ENCODE measurements at regions not wholly inside any gene's neighbourhood (a gene's known extent, or its start where the extent isn't known, plus 50 kb on each side); places are given as distances from the start of the nearest gene placed in this dataset.

DNA sequence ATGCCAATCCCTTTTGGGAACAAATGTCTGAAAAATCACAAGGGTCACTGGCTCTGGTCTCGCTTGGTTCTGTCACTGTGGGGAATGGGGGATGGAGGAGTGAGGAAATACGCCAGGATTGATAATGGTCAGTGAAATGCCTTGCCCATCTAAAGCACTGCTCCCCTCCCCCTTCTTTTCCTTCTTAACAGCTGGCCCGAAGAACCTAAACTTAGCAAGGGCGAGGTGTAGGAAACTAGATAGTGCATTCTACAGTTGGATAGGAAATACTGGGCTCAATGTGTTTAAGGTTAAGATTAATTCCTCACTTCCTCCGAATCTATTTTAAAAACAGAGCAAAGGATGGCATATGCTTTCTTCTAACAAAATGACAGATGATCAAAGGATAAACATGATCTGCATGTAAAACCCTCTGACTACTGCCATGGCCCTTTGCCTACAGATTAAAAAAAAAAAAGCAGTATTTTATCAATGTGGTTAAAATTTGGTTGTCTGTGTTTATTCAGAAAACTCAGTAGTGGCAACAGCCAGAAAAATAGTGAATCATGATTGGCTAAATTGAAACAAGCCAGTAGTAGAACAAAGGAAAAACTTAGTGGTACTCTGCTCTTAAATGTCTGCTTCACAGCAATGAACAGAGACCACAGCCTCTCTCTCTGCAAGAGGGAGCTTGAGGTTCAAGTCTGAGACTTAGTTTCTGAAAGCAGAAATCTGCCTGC, 86.1 kb upstream of the VAV3 start:
- DNase-seq, result no peak

DNA sequence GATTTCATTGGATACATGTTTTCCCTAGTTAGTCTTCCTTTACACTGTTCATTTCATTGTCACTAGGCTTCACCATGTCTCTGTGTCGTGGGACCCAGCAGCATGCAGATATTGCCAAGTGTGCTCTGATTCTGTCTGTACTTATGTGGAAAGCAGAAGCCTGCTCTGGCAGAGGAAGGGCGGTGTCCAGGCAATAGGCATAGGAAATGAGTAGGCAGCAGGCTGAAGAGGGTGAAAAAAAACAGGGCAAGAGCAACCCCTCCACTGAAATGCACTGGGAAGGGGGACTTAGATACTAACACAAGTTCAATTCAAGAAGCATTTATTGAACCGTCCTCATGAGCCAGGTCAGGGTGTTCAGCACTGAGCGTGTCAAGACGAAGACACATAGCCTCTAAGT, 85.2 kb upstream of the VAV3 start:
- no peak for DNase-seq

DNA sequence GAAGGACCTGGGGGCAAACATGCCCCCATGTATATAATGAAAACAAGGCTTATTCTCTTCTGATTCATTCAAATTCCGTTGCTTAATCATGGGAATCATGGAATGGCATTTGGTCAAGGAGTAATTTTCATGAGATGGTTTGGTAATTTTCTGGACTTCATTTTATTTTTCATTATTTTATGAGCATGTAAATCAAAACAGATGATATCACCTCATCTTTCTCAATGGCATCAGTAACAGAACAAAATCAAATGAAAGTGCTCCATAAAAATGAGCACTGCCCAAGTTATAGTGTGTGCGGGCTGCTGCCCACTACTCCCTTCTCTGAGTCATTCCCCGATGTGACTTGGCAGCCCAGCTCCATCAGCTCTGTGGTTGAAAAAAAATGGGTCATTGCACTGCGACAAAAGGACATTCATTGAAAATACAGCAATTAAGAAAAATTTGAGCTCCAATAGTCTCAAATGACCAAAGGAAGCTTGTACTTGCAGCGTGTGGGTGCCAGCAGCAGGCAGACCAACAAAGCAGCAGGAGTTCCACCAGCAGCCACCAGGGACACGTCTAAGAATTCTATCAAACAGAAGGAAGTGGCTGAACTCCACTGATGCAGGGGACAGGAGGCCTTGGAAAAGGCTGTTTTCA, 84.3 kb upstream of the VAV3 start:
- no peak for DNase-seq

DNA sequence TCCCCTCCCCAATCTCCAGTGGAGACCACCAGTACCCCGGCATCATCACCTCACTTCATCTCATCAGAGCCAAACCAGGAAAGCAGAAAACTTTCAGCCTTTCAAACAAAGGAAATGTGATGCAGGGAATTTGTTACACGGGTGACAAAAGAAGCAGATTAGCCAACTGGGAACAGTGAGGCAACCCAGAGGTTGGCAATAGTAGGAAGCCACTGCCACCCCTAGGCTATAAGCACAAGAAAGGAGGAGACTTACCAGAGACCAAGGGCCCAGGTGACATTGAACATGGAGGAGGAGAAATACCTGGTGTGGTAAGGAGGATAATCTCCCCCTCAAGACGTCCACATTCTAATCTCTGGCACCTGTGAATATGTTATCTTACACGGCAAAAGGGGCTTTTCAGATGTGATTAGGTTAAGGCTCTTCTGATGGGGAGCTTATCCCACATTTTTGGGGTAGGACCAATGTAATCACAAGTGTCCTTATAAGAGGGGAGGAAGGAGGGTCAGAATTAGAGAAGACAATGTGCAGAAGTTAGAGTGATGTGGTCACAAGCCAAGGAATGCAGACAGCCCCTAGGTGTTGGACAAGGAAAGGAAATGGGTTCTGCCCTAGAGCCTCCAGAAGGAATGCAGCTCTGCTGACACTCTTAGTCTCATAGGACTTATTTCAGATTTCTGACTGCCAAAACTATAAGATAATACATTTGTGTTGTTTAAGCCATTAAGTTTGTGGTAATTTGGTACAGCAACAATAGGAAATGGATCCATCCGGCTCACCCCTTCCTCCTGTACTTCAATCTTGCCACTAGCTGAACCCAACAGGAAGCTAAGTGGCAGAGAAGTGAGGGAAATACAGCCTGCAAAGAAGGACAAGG, 83.6 kb upstream of the VAV3 start:
- DNase-seq, result no peak

DNA sequence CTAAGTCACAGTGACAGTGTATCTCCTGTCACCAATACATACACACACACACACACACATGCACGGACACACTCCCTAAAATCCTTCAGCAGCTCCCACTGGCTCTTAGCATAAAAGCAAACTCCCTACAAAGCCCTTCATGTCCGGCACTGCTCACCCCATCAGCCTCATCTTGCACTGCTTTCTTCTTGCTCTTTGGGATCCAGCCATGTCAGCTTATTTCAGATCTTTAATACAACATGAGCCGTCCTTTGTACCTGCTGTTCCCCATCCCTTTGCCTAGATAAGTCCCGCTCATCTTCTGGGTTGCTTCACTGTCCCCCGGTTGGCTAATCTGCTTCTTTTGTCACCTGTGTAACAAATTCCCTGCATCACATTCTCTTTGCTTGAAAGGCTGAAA, 82.1 kb upstream of the VAV3 start:
- DNase-seq, result no peak

DNA sequence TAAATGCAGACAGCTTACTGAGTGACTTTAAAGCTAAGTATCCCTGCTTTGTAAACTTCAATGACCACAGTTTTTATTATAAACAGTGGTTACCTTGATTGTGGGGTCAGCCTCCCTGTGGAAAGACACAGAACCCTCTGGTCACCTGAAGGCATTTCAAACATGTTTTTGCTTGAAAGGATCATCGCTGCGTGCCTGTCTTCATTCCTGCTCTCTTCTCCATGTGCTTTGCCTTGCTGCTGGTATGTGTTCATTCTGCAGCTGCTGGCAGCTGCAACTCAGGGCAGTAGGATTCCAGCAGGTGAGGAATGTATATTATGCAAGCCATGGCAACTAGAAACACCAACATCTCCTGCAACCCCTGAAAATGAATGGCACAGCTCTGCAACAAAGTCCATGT, 81.0 kb upstream of the VAV3 start:
- DNase-seq, result no peak

DNA sequence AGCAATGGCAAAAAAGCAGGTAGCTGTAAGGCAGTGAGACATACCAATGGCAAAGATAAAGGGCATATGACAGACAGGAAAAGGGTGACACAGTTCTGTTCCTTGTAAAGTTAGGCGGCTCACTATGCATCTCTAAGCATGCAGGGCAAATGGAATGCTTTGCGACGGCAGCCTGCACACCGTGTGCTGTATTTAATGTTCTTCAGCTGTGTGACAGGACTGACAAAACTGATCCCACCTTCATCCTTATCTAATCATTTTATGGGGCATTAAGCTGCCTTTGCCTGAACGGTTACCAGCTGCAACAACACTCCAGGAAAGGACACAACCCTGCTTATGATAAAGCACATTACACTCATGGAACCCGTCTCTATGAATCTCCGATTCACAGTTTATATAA, 80.5 kb upstream of the VAV3 start:
- DNase-seq, result no peak

DNA sequence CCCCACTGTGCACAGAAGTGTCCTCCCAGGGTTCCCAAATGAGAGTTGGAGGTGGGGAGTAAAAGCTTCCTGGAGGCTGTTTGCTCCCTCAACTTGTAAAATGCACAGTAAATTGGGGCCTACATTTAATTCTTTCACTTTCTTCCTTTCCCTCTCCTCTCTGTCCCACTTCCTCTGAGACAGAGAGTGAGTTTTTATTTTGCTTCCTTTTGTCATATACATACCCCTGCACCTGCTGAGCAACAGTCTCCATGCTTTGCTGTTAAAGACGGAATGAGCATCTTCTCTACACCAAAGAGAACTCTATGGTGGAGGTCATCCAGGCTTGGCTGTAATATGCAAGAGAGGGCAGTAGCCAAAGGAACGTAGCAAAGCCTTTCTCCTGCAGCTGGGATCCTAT, 79.3 kb upstream of the VAV3 start:
- no peak for DNase-seq

DNA sequence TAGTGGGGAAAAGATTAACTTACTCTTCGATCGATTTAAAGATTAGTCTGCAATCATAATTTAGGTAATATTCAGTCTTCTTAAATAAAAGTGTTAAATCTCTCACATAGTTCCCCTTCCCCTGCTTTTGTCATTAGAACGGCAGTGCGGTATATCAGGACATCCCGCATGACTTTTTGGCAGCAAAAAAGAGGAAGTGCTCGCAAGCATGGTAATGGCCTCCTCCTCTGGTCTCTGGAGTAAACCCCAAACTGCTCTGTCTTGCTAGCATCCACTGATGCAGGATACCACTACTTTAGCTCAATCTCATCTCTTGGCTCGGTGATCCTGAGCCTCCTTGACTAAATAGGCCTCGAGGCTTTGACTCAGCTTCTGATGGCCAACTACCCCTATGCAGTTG, 78.7 kb upstream of the VAV3 start:
- no peak for DNase-seq

DNA sequence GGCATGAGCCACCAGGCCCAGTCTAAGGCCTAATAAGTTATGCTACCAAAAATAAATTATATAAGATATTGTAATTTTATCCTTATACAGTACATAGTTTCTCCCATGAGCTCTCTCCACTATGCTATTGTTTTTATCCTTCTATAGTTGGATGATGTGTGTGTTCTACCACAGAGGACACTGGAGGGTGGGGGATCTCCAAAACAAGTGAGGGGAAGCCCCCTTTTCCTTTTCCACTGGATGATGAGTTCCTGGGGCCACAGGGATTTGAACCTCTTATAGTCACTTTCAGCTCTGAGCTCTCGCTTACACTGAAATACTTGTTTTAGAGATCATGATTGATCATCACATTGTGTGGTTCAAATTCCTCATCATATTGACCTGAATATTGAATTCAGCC, 77.6 kb upstream of the VAV3 start:
- no peak for DNase-seq

DNA sequence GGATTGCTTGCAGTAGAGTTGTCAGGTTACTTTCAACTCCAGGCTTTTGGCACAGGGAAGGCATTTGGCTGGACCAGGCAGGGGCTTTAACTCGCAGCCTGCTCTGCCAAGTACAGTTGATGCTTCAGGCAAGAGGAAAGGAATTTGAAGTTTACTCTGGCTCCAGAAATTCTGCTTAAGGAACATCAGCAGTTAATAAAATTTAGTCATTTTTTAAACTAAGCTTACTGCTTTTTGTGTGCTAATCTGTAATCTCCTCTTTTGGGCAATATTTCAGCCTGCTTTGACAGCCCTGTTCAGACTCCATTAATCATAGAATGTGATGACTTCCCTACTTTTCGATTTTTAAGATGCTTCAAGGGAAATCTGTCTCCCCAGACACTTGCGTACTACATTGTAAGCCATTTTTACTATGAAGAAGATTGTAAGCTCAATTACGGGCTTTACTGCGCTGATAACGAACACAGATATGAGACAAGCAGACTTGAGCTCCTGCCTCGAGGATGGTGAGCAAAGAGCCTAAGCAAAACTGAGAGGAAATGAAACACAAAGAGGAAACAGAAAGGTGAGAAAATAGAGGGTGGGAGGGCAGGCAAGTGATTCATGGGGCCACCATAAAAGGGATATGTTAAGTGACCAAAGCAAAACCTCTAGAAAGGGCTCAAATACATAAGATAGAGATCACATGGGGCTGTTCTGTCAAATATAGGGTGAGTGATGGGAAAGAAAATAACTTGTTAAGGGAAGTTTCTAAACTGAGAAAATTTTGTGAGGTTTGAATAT, 76.6 kb upstream of the VAV3 start:
- no peak for DNase-seq

DNA sequence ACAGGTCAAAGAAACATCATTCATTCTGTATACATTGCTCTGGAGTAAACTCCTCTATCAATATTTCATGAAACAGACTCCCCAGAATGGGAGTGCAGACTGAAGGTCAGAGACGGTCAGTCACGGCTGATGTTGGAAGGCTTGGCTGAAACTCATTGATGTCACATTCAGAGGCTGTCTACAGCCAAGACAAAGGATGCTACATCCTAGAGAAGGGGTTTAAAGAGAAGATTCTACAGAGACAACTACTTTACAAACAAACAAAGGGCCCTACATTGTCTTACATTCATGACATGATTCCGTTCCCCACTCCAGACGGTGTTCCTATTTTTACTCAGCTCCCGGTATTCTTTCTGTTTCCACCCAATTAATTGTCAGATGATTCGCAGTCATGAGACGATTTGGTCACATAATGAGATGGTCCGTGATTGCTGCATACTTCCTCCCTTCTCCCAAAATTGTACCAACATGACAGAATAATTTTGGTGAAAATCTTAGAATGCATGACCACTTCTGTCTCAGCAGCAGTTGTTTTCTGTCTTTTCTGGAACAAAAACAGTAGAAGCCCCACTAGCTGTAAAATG, 73.8 kb upstream of the VAV3 start:
- DNase-seq, result no peak

DNA sequence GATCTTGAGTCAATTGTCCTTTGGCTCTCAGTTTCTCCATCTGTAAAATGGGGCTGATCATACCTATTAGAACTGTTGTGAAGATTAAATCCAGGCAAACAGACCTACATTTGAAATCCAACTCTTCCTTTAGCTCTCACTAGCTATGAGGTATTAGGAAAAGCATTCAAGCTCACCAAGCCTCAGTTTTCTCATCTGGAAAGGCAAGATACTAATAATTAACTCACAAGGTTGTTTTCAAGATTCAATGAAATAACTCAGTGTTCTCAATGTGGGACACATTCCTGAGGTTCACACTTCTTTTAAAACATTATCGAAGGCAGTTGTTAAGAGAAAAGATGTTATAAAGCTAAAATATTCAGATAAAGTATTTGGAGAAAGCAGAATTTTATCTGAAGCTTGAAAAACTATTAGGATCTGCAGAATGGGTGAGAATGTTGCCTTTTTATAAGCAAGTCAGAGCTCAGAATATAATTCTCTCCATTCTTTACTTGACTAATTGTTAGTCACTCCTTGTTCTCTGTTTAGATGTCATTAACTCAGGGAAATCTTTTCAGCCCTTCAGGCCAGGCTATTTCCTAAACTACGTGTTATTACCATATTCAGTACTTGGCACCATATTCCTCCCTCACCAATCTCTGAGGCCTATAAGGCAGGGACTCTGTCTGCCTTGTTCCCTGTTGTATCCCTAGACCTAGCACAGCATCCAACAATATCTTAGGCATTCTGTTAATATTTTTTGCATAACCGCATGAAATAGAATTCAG, 72.0 kb upstream of the VAV3 start:
- DNase-seq, result no peak

DNA sequence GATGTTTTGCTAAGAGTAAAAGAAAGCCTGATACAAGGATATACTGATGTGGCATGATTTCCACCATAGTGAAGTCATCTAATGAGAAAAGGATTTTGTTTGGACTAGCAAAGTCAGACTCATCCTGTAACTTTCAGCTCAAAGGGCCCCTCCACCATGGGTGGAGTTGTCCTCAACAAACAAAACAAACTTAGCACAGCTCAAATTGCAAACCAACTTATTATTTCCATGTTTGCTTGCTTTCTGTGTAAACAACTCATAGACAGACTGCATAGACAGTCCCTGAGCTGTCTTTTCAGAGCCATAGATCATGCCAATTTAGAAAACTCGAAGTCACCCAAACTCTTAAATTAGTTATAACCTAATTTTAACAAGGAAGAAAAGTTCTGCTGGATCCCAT, 69.4 kb upstream of the VAV3 start:
- DNase-seq, result no peak

DNA sequence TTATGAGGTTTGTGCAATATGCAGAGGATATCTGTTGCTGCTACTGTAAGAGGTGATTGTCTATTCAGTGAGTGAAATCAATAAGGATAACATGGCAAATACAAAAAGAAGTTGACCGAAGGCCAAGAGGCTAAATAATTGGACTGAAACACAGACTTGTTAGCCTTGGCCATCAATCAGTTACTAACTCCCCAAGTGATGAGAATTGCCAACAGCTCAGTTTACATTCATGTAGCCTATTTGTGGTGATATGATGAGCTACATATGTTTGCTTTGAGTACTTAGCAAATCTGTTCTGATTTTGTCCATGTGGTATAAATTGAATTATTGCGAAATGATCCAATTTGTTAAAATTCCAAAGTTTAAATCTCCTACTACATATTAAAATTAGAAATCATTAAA, 68.6 kb upstream of the VAV3 start:
- DNase-seq, result peak in 1 of 2 donors; percentile 53

DNA sequence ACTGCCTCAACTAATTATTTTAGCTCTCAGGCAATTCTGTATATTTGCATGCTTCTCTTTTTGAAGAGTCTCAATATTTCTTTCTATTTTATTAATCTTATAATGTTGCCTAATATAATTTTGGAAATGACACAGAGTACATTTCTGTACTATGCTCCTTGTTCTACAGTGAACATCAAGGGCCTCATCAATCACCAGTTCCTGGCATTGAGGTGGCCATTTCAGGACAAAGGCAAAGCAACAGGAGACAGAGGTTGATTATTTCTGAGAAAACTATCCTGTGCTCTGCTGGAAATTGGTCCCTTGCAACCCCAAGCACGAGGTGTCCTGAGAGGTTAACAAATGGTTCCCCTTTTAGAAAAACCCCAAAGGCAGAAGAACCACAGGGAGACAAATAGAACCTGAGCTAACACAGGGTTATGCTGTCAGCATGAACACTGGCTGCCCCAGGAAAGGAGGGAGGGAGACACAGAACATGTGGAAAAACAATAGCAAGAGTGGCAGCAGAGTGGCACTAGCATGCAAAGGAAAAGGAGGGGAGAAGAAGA, 63.9 kb upstream of the VAV3 start:
- DNase-seq, result no peak

DNA sequence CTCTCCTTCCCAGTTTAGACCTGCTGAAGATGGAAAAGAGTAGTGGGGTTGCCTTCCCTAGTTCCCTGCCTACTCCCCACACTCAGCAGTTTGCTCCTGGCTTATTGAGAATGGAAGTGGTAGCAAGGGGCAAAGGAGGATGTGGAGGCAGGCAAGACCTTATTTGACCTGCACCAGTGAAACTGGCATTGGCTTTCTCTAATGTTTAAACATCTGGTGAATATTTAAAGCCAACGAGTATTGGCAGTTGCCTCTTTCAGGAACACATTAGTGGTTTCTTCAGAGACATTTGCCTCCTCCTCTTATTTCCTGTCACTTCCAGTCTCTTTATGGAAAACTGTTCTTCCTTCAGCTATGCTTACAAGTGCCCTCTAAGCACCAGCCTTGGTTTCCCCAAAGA, 62.4 kb upstream of the VAV3 start:
- no peak for DNase-seq

DNA sequence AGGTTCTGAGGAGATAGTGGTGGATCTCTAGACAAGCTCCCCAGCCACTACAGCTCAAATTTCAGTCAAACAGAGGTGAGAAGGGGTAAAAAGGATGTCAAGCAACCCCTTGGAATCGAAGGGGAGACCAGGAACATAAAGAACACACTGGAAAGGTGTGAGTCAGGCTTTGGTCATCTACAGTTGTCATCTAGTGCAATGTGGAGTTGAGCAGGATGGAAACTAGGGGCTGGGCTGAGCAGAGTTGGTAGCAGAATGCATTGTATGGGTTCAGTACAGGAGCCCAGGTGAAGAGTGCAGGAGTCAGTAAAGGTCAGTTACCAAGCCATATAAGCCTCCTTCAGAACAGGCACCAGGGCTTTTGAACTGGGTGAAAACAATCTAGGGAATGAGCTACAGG, 52.7 kb upstream of the VAV3 start:
- DNase-seq, result no peak

DNA sequence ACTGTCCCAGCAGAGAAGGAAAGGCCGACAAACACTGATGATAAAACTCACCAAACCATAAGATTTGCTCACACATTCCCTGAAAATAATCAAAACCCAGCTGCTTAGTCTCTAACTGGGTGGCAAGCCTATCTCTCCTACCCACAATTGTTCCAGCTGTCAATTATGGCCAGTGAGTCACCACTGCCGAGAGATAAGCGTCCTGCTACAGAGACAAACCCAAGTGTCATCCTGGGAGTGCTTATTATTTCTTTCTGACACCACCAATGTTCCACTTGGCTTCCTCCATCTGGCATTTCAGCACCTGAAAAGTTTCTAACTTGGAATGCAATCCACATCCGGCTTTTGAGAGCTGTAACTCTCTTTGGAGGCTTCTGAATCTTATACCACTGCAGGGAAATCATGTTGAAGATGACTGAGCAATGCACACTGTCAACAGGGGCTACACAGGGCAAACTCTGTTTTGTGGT, 51.5 kb upstream of the VAV3 start:
- no peak for DNase-seq

Data from right lung (tissue), 2 donors.